ENCODE measurements at regions not wholly inside any gene's neighbourhood (a gene's known extent, or its start where the extent isn't known, plus 50 kb on each side); places are given as distances from the start of the nearest gene placed in this dataset.

DNA sequence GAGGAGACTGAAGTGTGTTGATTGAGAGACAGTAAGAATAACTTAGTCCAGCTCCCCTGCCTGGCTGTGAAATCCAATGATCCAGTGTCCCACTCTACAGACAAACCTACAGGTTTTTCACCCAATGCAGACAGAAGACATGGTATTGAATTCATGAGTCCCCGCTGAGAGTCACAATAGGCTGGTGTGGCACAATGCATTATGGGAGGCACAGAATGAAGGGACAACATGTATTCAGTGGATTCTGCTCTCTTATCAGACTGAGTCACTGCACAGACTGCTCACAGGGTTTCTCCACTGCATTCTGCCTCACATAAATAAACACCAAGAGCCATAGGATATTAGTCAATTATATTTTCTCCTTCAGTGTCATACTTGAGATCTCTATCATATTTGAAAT, 55.2 kb upstream of the TOP3B start:
- ChIA-PET POLR2A (no interaction called here), CTCF (interaction anchor here (1.2 kb wide), 1 partner anchor 23 kb away, joined by 4 read pairs; no protein-coding TSS in a partner anchor)
- DNase-seq = no peak
- H3K9me3 Mint-ChIP-seq = no peaks in the 10 kb centered on the region
- intact Hi-C loops (cut with micrococcal nuclease) = no loop called here
- no peaks in the 10 kb centered on the region for H3K4me1 Mint-ChIP-seq (ENCODE audit: low read depth)
- no peaks in the 10 kb centered on the region for H3K36me3 Mint-ChIP-seq
- H3K27me3 Mint-ChIP-seq = peaks cover 3% of the 10 kb centered on the region
- H3K27ac Mint-ChIP-seq = no peak overlapping the region
- H3K4me3 Mint-ChIP-seq = no peak overlapping the region

DNA sequence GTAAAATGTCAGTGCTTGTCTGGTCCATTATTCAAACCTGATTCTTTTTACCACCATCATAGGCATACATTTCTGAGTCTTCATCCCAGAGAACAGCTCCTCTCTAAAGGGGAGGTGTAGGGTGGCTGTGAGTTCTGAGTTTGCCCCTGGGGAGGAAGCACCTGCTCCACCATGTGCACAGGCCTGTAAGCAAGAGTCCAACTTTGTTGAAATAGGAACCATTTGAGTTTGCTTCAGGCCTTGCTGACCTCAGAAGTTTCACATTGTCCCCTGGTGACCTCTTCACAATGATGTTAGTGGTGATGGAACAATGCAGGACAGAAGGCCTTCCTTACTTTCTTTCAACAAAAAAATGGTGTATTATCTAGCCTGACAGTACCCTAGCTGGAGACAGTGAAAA, 54.6 kb upstream of the TOP3B start:
- Mint-ChIP-seq H3K4me3 (no peak overlapping the region), H3K4me1 (ENCODE audit: low read depth) (no peaks in the 10 kb centered on the region), H3K36me3 (no peaks in the 10 kb centered on the region), H3K9me3 (no peaks in the 10 kb centered on the region), H3K27me3 (peaks cover 3% of the 10 kb centered on the region), H3K27ac (no peak overlapping the region)
- DNase-seq = no peak
- POLR2A ChIA-PET = no interaction called here
- intact Hi-C loops (cut with micrococcal nuclease) = no loop called here
- CTCF ChIA-PET = interaction anchor here (1.2 kb wide), 1 partner anchor 24 kb away, joined by 4 read pairs; no protein-coding TSS in a partner anchor

DNA sequence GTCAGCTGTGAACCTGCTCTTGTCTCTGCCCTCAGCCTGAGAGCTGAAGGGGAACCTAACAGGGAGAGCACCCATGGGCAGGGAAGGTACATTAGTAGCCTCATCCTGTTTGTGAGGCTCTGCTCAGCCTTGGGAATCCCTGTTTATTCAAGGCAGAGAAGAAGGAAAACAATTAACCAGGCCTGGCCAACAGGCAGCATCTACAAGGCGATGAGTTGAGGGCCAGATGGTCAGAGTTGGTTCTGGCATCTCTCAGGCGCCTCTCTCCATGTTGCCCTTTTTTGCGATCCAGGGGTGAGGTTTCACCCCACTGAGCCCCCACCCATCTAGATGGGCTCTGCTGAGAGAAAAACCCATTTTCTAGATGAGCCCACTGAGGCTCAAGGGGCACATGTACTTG, 54.0 kb upstream of the TOP3B start:
- H3K9me3 Mint-ChIP-seq = no peaks in the 10 kb centered on the region
- no peak overlapping the region for H3K4me3 Mint-ChIP-seq
- POLR2A ChIA-PET = no interaction called here
- H3K27me3 Mint-ChIP-seq = peaks cover 3% of the 10 kb centered on the region
- no peaks in the 10 kb centered on the region for H3K4me1 Mint-ChIP-seq (ENCODE audit: low read depth)
- no peak for DNase-seq
- CTCF ChIA-PET = interaction anchor here (0.6 kb wide), 1 partner anchor 23 kb away, joined by 3 read pairs; no protein-coding TSS in a partner anchor
- no peak overlapping the region for H3K27ac Mint-ChIP-seq
- no peaks in the 10 kb centered on the region for H3K36me3 Mint-ChIP-seq
- intact Hi-C loops (cut with micrococcal nuclease) = no loop called here

DNA sequence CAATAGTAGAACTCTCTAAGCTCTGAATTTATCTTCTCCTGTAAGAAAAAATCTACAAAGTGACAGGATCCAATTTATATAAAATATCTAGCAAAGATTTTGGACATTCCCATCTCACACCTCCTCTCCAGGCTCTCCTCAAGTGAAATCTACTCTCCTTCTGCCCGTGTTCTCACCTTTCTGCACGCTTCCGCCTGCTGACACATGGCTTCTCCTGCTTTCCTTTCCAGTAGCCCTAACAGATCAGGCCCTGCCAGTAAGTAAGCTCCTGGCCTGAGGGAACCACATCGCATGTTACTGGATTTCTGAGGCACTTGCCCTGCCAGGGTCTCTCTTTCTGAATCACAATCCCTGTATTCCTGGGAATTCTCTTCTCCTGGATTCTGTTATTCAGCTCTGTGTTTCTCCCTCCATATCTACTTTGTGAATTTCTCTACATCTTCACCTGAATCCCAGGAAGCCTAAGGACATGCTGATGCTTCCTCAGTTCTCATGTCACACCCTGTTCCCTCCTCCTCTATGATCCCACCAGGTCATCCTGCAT, 53.3 kb upstream of the TOP3B start:
- intact Hi-C loops (cut with micrococcal nuclease) = no loop called here
- H3K36me3 Mint-ChIP-seq = no peaks in the 10 kb centered on the region
- H3K27ac Mint-ChIP-seq = no peak overlapping the region
- CTCF ChIA-PET = interaction anchor here (0.6 kb wide), 1 partner anchor 24 kb away, joined by 3 read pairs; no protein-coding TSS in a partner anchor
- H3K9me3 Mint-ChIP-seq = no peaks in the 10 kb centered on the region
- H3K4me3 Mint-ChIP-seq = no peak overlapping the region
- peaks cover 3% of the 10 kb centered on the region for H3K27me3 Mint-ChIP-seq
- DNase-seq = no peak
- POLR2A ChIA-PET = no interaction called here
- H3K4me1 Mint-ChIP-seq (ENCODE audit: low read depth) = no peaks in the 10 kb centered on the region

DNA sequence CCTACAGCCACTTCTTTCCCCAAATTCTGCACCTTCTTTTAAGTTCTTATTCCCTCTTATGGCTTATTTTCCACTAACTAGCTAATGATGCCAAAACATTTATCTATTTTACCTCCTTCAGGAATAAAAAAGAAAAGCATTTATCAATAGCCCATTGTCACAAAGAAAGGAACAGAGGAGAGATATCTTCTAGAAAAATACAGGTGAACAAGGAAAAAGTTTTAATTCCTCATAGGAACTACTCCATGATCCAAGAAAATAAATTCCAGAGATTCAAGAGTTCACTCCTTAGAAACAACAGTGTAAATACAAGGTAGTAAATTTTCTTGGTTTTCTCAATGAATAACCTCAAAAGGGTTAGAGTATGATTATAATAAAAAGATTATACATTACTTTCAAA, 52.6 kb upstream of the TOP3B start:
- no peak overlapping the region for H3K27ac Mint-ChIP-seq
- H3K4me1 Mint-ChIP-seq (ENCODE audit: low read depth) = no peaks in the 10 kb centered on the region
- H3K27me3 Mint-ChIP-seq = peaks cover 3% of the 10 kb centered on the region
- H3K4me3 Mint-ChIP-seq = no peak overlapping the region
- intact Hi-C loops (cut with micrococcal nuclease) = no loop called here
- CTCF ChIA-PET = no interaction called here
- no peaks in the 10 kb centered on the region for H3K9me3 Mint-ChIP-seq
- DNase-seq = no peak
- no peaks in the 10 kb centered on the region for H3K36me3 Mint-ChIP-seq
- POLR2A ChIA-PET = no interaction called here

DNA sequence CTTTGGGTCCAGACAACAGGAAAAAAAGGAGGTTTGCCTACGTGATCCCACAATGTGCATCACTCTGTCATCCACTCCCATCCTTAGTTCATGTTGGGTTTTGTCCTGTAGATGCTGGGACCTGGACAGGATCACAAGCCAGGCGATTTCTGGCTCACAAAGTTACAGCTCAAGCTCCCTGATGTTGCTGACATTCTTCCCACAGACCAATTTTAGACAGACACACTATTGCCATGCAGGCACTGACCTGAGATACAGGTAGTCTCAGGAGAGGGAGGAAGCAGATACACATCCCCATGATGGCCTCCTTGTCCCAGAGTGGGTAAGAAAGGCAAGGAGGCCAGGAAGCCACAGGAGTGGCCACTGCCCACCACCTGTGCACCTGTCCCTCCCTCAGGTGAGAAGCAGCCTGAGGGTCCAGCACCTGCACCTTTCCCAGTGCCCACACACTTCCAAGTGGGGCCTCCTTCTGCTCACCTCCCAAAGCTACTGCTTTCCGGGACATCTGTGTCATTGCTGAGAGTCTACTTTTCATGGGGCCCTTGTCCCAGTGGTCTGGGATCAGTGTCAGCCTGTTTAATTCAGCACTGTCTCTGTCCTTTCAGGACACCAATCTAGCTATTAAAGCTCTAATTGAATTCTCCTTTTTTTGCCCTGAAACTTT, 52.0 kb upstream of the TOP3B start:
- H3K27me3 Mint-ChIP-seq = peaks cover 3% of the 10 kb centered on the region
- intact Hi-C loops (cut with micrococcal nuclease) = no loop called here
- CTCF ChIA-PET = no interaction called here
- H3K9me3 Mint-ChIP-seq = no peaks in the 10 kb centered on the region
- H3K4me3 Mint-ChIP-seq = no peak overlapping the region
- POLR2A ChIA-PET = no interaction called here
- H3K36me3 Mint-ChIP-seq = no peaks in the 10 kb centered on the region
- no peak overlapping the region for H3K27ac Mint-ChIP-seq
- no peak for DNase-seq
- H3K4me1 Mint-ChIP-seq (ENCODE audit: low read depth) = no peaks in the 10 kb centered on the region

DNA sequence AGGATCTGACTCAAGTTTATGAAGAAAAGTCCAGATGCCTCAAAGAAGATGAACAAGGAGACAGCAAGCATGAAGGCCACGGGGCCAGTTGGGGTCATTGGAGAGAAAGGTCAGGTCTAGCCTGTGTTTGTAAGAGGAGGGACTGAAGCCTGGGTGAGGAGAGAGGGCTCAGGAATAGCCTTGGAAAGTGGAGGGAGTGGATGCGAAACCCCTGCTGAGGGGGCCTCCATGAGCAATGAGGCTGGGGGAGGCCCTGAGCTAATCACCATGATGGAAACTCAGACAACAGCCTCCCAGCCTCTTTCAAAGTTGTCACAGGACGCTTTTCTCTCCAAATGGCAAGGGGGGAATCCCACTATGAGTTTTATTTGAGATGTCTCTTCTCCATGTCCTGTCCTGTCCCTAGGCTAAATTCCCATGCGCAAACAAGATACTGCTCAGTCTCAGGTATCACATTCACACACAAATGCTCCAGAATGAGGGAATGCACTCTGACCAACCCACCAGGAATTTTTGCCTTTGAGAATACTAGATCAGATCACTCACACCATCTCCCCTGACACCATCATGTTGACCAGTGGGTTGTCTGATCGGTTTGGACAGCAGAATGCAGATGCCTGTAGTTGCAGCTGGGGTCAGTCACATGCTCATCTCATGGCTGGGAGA, 51.3 kb upstream of the TOP3B start:
- H3K27ac Mint-ChIP-seq = no peak overlapping the region
- H3K4me3 Mint-ChIP-seq = no peak overlapping the region
- no peaks in the 10 kb centered on the region for H3K9me3 Mint-ChIP-seq
- intact Hi-C loops (cut with micrococcal nuclease) = no loop called here
- H3K36me3 Mint-ChIP-seq = no peaks in the 10 kb centered on the region
- H3K27me3 Mint-ChIP-seq = peaks cover 3% of the 10 kb centered on the region
- CTCF ChIA-PET = no interaction called here
- H3K4me1 Mint-ChIP-seq (ENCODE audit: low read depth) = no peaks in the 10 kb centered on the region
- DNase-seq = no peak
- POLR2A ChIA-PET = no interaction called here

DNA sequence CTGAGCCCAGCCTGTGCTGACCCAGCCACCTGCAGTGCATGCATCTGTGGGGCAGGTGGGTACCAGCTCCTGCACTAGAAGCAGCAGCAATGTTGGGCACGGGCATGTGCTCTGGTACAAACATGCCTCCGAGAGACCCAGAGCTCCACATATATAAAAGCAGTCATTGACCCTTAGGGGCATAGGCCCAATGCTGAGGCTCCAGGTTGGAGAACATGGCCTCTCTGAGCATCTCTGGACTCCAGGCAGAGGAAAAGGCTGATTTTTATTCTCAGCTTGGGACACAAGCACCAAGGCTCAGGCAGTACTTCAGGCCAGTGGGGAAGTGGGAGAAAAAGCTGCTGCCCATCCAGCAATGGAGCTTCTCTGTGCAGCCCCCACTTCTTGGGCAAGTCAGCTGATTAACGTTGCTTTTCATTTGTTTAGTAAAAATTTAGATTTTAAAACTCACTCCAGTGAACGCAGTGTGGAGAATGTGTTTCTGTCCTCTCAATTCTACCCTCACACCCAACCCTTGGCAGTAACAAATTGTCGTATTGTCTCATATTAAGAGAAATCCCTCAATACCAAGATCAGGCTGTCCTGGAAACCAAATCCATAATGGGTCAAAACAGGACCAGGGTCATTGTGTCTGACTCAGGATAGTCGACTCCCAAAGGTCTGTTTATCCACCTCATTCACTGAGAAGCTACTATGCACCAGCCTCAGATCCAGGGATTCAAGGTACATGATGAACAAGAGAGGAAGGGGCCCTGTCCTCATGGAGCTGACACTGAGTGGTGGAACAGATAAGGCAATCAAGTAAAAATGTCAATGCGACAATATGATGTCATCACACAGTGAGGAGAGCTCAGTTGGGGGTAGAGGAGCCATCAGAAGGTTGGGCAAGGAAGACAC, 50.6 kb upstream of the TOP3B start:
- CTCF ChIA-PET = no interaction called here
- H3K27me3 Mint-ChIP-seq = peaks cover 1% of the 10 kb centered on the region
- no peak overlapping the region for H3K27ac Mint-ChIP-seq
- intact Hi-C loops (cut with micrococcal nuclease) = no loop called here
- DNase-seq = no peak
- no peaks in the 10 kb centered on the region for H3K36me3 Mint-ChIP-seq
- H3K4me3 Mint-ChIP-seq = no peak overlapping the region
- POLR2A ChIA-PET = no interaction called here
- H3K9me3 Mint-ChIP-seq = no peaks in the 10 kb centered on the region
- H3K4me1 Mint-ChIP-seq (ENCODE audit: low read depth) = no peaks in the 10 kb centered on the region

DNA sequence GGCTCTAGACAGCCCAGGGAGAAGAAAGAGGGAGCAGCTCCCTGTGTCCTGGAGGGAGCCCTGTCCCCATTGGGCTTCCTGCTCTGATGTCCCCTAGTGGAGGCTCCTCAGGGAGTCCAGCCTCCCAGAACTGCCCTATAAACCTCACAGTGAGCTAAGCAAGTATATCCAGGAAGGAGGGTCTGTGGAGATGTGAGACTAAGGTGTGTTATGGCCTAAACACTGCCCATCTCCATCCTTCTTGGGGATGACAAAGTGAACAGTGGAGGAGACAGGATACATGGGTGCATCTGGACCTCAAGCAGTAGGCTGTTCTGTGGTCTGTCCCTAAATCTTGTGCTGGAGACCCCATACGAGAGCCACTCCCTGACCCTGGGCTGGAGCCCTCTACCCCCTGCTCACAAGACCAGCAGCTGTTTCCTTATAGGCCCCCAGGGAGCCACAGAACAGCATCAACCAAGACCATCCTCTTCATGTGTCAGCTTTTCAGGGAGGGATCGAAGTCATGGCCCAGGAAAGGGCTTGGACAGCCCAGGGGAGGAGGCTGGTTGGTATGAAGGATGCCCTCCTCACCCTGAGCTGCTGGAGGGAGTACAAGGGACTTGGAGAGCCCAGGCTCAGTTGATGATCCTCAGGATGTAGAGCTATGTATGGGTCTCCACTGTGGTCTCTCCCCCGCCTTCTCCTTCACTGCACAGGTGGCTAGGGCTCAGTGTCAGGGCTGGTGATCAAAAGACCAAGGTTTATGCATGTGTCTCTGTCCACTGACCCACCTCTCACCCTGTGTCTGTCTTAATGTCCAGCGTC, 49.7 kb upstream of the TOP3B start:
- DNase-seq = no peak
- peaks cover 1% of the 10 kb centered on the region for H3K27me3 Mint-ChIP-seq
- POLR2A ChIA-PET = no interaction called here
- CTCF ChIA-PET = no interaction called here
- no peaks in the 10 kb centered on the region for H3K36me3 Mint-ChIP-seq
- no peaks in the 10 kb centered on the region for H3K4me1 Mint-ChIP-seq (ENCODE audit: low read depth)
- H3K4me3 Mint-ChIP-seq = no peak overlapping the region
- H3K9me3 Mint-ChIP-seq = no peaks in the 10 kb centered on the region
- H3K27ac Mint-ChIP-seq = no peak overlapping the region
- intact Hi-C loops (cut with micrococcal nuclease) = no loop called here
